ENCODE measurements at regions not wholly inside any gene's neighbourhood (a gene's known extent, or its start where the extent isn't known, plus 50 kb on each side); places are given as distances from the start of the nearest gene placed in this dataset.
"Not testable (repeated sequence)": the region's sequence is repeated elsewhere in the genome, so short reads cannot be mapped to it uniquely, and the experiment has no call there.

- no peaks in the 10 kb centered on the region for H3K4me1 ChIP-seq (ENCODE audit: control insufficient read depth, insufficient read depth, low read length)
- Mint-ChIP-seq H3K27me3 (ENCODE audit: low read depth in 2 of 2) (no peaks in the 10 kb centered on the region), H3K9me3 (peaks cover 2 to 3% of the 10 kb centered on the region in 2 donors), H3K36me3 (no peaks in the 10 kb centered on the region), H3K4me3 (no peak overlapping the region), H3K4me1 (no peaks in the 10 kb centered on the region), H3K27ac (no peak overlapping the region)
- 90% methylated on average over 11 of the region's 13 CpGs for WGBS (ENCODE audit: insufficient coverage)
- H3K27ac ChIP-seq (ENCODE audit: low read length), result no peak overlapping the region
- no peak for DNase-seq
- no peaks in the 10 kb centered on the region for H3K27me3 ChIP-seq (ENCODE audit: control insufficient read depth, insufficient read depth, low read length)
- ATAC-seq, result no peak
- H3K4me3 ChIP-seq (ENCODE audit: low read length), result no peak overlapping the region
- TF ChIP-seq, protein P1, sequence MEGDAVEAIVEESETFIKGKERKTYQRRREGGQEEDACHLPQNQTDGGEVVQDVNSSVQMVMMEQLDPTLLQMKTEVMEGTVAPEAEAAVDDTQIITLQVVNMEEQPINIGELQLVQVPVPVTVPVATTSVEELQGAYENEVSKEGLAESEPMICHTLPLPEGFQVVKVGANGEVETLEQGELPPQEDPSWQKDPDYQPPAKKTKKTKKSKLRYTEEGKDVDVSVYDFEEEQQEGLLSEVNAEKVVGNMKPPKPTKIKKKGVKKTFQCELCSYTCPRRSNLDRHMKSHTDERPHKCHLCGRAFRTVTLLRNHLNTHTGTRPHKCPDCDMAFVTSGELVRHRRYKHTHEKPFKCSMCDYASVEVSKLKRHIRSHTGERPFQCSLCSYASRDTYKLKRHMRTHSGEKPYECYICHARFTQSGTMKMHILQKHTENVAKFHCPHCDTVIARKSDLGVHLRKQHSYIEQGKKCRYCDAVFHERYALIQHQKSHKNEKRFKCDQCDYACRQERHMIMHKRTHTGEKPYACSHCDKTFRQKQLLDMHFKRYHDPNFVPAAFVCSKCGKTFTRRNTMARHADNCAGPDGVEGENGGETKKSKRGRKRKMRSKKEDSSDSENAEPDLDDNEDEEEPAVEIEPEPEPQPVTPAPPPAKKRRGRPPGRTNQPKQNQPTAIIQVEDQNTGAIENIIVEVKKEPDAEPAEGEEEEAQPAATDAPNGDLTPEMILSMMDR (IDR thresholded peaks at IDR 0.05), result no peak
- H3K9me3 ChIP-seq (ENCODE audit: control insufficient read depth, insufficient read depth, low read length), result no peaks in the 10 kb centered on the region
- intact Hi-C loops (cut with micrococcal nuclease), result no loop called here
- no peaks in the 10 kb centered on the region for H3K36me3 ChIP-seq (ENCODE audit: control insufficient read depth, insufficient read depth, low read length)
These were observed 339.1 kb downstream of the DCHS2 start for GRCh38 chr4:154152546-154152945.

- 77% methylated on average over 3 of the region's 5 CpGs for WGBS (ENCODE audit: insufficient coverage)
- ATAC-seq; H3K9me3 ChIP-seq (ENCODE audit: control insufficient read depth, insufficient read depth, low read length); H3K4me1 Mint-ChIP-seq; H3K4me3 Mint-ChIP-seq; intact Hi-C loops (cut with micrococcal nuclease); H3K4me3 ChIP-seq (ENCODE audit: low read length); H3K27me3 Mint-ChIP-seq (ENCODE audit: low read depth in 2 of 2); DNase-seq; H3K27ac Mint-ChIP-seq; H3K27ac ChIP-seq (ENCODE audit: low read length); H3K4me1 ChIP-seq (ENCODE audit: control insufficient read depth, insufficient read depth, low read length); H3K9me3 Mint-ChIP-seq; H3K27me3 ChIP-seq (ENCODE audit: control insufficient read depth, insufficient read depth, low read length); H3K36me3 Mint-ChIP-seq; H3K36me3 ChIP-seq (ENCODE audit: control insufficient read depth, insufficient read depth, low read length): not testable (repeated sequence)
These were observed 342.4 kb downstream of the DCHS2 start for GRCh38 chr4:154149236-154149635.

DNA sequence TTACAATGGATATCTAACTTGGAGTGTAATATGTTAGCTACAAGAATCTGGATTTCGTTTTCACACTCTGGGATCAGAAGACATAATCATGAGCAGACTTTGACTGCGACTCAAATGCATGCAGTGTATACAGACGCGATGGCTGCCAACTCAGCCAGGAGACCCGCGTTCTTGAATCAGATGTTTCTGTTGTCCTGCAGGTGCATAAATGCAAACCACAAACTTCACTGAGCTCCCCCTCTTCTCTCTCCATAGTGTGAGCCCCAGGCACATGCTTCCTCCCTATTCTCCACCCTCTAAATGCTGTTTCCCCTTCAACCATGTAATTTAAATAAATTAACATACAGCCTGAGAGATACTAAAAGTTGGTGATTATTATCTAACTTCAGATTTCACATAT is 347.9 kb downstream of the DCHS2 start:
- H3K27ac ChIP-seq (ENCODE audit: low read length), result no peak overlapping the region
- intact Hi-C loops (cut with micrococcal nuclease), result no loop called here
- no peaks in the 10 kb centered on the region for H3K27me3 Mint-ChIP-seq (ENCODE audit: low read depth in 2 of 2)
- no peaks in the 10 kb centered on the region for H3K9me3 ChIP-seq (ENCODE audit: control insufficient read depth, insufficient read depth, low read length)
- no peaks in the 10 kb centered on the region for H3K36me3 Mint-ChIP-seq
- no peak overlapping the region for H3K4me3 Mint-ChIP-seq
- H3K9me3 Mint-ChIP-seq, result peaks cover 0 to 2% of the 10 kb centered on the region in 2 donors
- H3K4me1 Mint-ChIP-seq, result no peaks in the 10 kb centered on the region
- H3K27me3 ChIP-seq (ENCODE audit: control insufficient read depth, insufficient read depth, low read length), result no peaks in the 10 kb centered on the region
- H3K27ac Mint-ChIP-seq, result no peak overlapping the region
- TF ChIP-seq, protein P1 (IDR thresholded peaks at IDR 0.05), result no peak
- 86% methylated on average over 6 of the region's 6 CpGs for WGBS (ENCODE audit: insufficient coverage)
- no peaks in the 10 kb centered on the region for H3K4me1 ChIP-seq (ENCODE audit: control insufficient read depth, insufficient read depth, low read length)
- DNase-seq, result no peak
- no peak overlapping the region for H3K4me3 ChIP-seq (ENCODE audit: low read length)
- ATAC-seq, result no peak
- H3K36me3 ChIP-seq (ENCODE audit: control insufficient read depth, insufficient read depth, low read length), result no peaks in the 10 kb centered on the region

GRCh38 chr4:154142664-154143063 is 348.9 kb downstream of the DCHS2 start:
- Histone ChIP-seq H3K27me3 (ENCODE audit: control insufficient read depth, insufficient read depth, low read length) (no peaks in the 10 kb centered on the region), H3K4me1 (ENCODE audit: control insufficient read depth, insufficient read depth, low read length) (no peaks in the 10 kb centered on the region), H3K9me3 (ENCODE audit: control insufficient read depth, insufficient read depth, low read length) (no peaks in the 10 kb centered on the region), H3K27ac (ENCODE audit: low read length) (no peak overlapping the region), H3K4me3 (ENCODE audit: low read length) (no peak overlapping the region), H3K36me3 (ENCODE audit: control insufficient read depth, insufficient read depth, low read length) (no peaks in the 10 kb centered on the region)
- intact Hi-C loops (cut with micrococcal nuclease), result no loop called here
- Mint-ChIP-seq H3K4me1 (no peaks in the 10 kb centered on the region), H3K27ac (no peak overlapping the region), H3K4me3 (no peak overlapping the region), H3K9me3 (peaks cover 0 to 2% of the 10 kb centered on the region in 2 donors), H3K27me3 (ENCODE audit: low read depth in 2 of 2) (no peaks in the 10 kb centered on the region), H3K36me3 (no peaks in the 10 kb centered on the region)
- ATAC-seq, result no peak
- no peak for DNase-seq
- WGBS (ENCODE audit: insufficient coverage), result 87% methylated on average over 2 of the region's 2 CpGs
- TF ChIP-seq, protein P1 (IDR thresholded peaks at IDR 0.05), result no peak

Data from natural killer cell (primary cell).